Sigmoid colon (tissue), 6 donors: ENCODE measurements at regions not wholly inside any gene's neighbourhood (a gene's known extent, or its start where the extent isn't known, plus 50 kb on each side); places are given as distances from the start of the nearest gene placed in this dataset.
"Not testable (repeated sequence)": the region's sequence is repeated elsewhere in the genome, so short reads cannot be mapped to it uniquely, and the experiment has no call there.

ENCODE experiments used
- DNase-seq: peaks from one replicate; pipeline ENCODE4 v3.0.0-alpha.2; 2019
- H3K27ac ChIP-seq, 4 donors: fragments of 200-600 bp; sonication (generic); one replicate each; pipeline ENCODE4 v1.5.1; 2016 to 2019; ENCODE audit warnings: mild to moderate bottlenecking in 1 of 4
- H3K27me3 ChIP-seq, 3 donors: fragments of 200-600 bp; sonication (generic); one replicate each; pipeline ENCODE4 v1.5.1; 2019; ENCODE audit warnings: mild to moderate bottlenecking in 1 of 3
- H3K36me3 ChIP-seq, 4 donors: fragments of 200-600 bp; sonication (generic); one replicate each; pipeline ENCODE4 v1.5.1; 2016 to 2019
- H3K4me1 ChIP-seq, 4 donors: fragments of 200-600 bp; sonication (generic); one replicate each; pipeline ENCODE4 v1.5.1; 2017 to 2019
- H3K4me3 ChIP-seq, 4 donors: fragments of 200-600 bp; sonication (generic); one replicate each; pipeline ENCODE4 v1.5.1; 2017 to 2019; ENCODE audit warnings: mild to moderate bottlenecking in 2 of 4, moderate library complexity in 1 of 4
- H3K9me3 ChIP-seq, 4 donors: fragments of 200-600 bp in 3 of 4; sonication (generic) in 3 of 4; one replicate each; pipeline versions ENCODE4 v1.5.1 to v1.6.1; 2013 to 2019
- EP300 ChIP-seq, 4 donors: sonication (generic); formaldehyde crosslinking; IDR thresholded peaks; one replicate each; pipeline ENCODE4 v1.6.1; 2017; ENCODE audit warnings: antibody characterized with exemption in 4 of 4
- POLR2A ChIP-seq, 2 donors: fragments of 450-650 bp; IDR thresholded peaks; one replicate each; pipeline ENCODE4 v1.6.1; 2016; ENCODE audit warnings: antibody characterized with exemption in 2 of 2, mild to moderate bottlenecking in 2 of 2, moderate library complexity in 2 of 2
- POLR2AphosphoS5 ChIP-seq, 4 donors: sonication (generic); formaldehyde crosslinking; IDR thresholded peaks; one replicate each; pipeline ENCODE4 v1.6.1; 2017; ENCODE audit warnings: antibody characterized with exemption in 4 of 4
- WGBS, 2 donors: extraction: QIAGEN DNeasy Blood & Tissue Kit; methylation state at CpG; one replicate each; pipeline ENCODE4 v1.1.7; 2013; 5-methylcytosine and 5-hydroxymethylcytosine counted together
- intact Hi-C: fragments of 100-400 bp; cut with DNase I; formaldehyde crosslinking; loops from one replicate; pipeline ENCODE4 v1.15.1; 2023
- TF ChIP-seq, protein P1 (sequence below), 4 experiments: fragments of 450-650 bp in 3 of 4; fragments of 200-600 bp in 1 of 4; IDR thresholded peaks; one replicate each; pipeline ENCODE4 v1.5.1; 2016 to 2019; ENCODE audit warnings: antibody characterized with exemption in 4 of 4, mild to moderate bottlenecking in 3 of 4, moderate library complexity in 2 of 4
- donor health status: healthy with polysubstance abuse.
- donor health status: healthy.

DNA sequence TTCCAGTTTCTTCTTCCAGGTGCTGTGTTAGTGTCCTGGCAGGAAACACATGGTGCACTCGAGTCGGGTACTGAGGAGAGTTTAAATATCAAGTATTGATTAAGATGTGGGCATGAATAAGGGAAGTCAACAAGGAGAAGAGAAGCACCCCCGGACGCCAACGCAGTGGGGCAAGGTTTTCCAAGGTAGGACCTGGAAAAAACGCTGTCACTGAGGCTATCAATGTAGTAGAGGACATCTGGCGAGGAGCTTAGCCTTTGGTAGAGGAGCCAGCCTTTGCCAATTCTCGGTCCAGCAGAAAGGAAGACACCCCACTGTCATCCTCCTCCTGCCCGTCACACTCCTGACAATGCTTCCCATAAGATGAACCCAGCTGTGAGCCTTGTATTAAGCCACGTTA is 159.6 kb downstream of the TEX36 start:
- Histone ChIP-seq H3K36me3 (no peaks in the 10 kb centered on the region), H3K27me3 (no peaks in the 10 kb centered on the region), H3K27ac (no peak overlapping the region), H3K9me3 (peaks cover 0 to 2% (median 0%) of the 10 kb centered on the region in 4 donors), H3K4me1 (no peaks in the 10 kb centered on the region), H3K4me3 (no peak overlapping the region)
- no peak for DNase-seq
- TF ChIP-seq POLR2A (IDR thresholded peaks at IDR 0.05) (no peak), EP300 (IDR thresholded peaks at IDR 0.05) (no peak), POLR2AphosphoS5 (IDR thresholded peaks at IDR 0.05) (no peak)
- 81 to 93% methylated on average over 10 of the region's 10 CpGs for WGBS, 2 donors
- intact Hi-C loops, result no loop called here

DNA sequence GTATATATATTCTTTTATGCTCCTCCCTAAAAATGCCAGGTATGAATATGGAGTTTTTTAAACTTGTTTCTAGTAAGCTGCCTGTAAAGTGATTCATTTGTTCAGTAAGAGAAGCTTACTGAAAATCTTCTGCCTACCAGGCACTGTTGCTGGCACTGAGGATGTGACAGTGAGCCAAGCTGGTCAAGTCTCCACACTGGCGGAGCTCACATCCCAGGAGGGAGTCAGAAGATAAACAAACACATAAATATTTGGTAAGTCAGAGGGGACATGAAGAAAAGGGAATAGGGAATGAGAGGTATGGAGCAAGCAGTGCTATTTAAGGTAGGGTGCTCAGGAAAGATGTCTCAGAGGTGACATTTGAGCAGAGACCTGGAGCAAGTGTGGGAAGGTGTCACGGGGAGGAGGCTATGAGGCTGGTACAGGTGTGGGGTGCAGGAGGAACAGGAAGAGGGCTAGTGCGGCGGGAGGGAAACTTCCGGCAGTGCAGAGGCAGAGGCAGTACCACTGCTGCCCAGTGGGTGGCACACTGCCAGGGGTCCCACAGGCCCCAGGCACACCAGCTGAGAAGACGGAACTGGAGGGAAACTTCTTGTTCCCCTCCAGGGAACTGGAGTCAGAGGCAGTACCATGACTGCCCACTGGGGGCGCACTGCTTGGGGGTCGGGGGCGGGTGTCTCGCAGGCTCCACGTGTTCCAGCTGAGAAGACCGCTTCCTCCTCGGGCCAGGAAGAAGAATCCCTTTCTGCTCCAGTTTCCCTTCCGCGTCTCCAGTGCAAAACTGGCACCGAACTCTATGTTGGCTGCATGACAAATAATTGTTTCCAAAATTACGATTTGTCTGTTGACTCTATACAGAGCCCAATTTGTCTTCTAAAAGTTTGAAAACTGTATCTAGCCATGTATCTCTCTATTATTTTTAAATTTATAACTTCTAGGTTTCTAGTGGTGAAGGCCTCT is 161.0 kb downstream of the TEX36 start:
- intact Hi-C loops, result no loop called here
- Histone ChIP-seq H3K27me3 (no peaks in the 10 kb centered on the region), H3K4me1 (no peaks in the 10 kb centered on the region), H3K4me3 (no peak overlapping the region), H3K27ac (no peak overlapping the region), H3K36me3 (no peaks in the 10 kb centered on the region), H3K9me3 (peaks cover 0 to 2% (median 0%) of the 10 kb centered on the region in 4 donors)
- no peak for DNase-seq
- TF ChIP-seq EP300 (IDR thresholded peaks at IDR 0.05) (no peak), POLR2A (IDR thresholded peaks at IDR 0.05) (no peak)
- TF ChIP-seq, protein P1, sequence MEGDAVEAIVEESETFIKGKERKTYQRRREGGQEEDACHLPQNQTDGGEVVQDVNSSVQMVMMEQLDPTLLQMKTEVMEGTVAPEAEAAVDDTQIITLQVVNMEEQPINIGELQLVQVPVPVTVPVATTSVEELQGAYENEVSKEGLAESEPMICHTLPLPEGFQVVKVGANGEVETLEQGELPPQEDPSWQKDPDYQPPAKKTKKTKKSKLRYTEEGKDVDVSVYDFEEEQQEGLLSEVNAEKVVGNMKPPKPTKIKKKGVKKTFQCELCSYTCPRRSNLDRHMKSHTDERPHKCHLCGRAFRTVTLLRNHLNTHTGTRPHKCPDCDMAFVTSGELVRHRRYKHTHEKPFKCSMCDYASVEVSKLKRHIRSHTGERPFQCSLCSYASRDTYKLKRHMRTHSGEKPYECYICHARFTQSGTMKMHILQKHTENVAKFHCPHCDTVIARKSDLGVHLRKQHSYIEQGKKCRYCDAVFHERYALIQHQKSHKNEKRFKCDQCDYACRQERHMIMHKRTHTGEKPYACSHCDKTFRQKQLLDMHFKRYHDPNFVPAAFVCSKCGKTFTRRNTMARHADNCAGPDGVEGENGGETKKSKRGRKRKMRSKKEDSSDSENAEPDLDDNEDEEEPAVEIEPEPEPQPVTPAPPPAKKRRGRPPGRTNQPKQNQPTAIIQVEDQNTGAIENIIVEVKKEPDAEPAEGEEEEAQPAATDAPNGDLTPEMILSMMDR (IDR thresholded peaks at IDR 0.05), result peak in 1 of 4 experiments; percentile 35
- WGBS, 2 donors, result 61 to 65% methylated on average over 17 of the region's 17 CpGs

GRCh38 chr10:125520968-125521367 is 162.0 kb downstream of the TEX36 start:
- Histone ChIP-seq H3K4me1 (no peaks in the 10 kb centered on the region), H3K36me3 (no peaks in the 10 kb centered on the region), H3K27ac (no peak overlapping the region), H3K27me3 (no peaks in the 10 kb centered on the region), H3K9me3 (peaks cover 0 to 2% (median 0%) of the 10 kb centered on the region in 4 donors), H3K4me3 (no peak overlapping the region)
- intact Hi-C loops, result no loop called here
- WGBS, 2 donors, result 95 to 96% methylated on average over 3 of the region's 3 CpGs
- DNase-seq, result no peak
- no peak for TF ChIP-seq POLR2AphosphoS5 (IDR thresholded peaks at IDR 0.05)
- TF ChIP-seq POLR2A (IDR thresholded peaks at IDR 0.05), result no peak
- TF ChIP-seq, protein P1 (IDR thresholded peaks at IDR 0.05), result no peak
- no peak for TF ChIP-seq EP300 (IDR thresholded peaks at IDR 0.05)

DNA sequence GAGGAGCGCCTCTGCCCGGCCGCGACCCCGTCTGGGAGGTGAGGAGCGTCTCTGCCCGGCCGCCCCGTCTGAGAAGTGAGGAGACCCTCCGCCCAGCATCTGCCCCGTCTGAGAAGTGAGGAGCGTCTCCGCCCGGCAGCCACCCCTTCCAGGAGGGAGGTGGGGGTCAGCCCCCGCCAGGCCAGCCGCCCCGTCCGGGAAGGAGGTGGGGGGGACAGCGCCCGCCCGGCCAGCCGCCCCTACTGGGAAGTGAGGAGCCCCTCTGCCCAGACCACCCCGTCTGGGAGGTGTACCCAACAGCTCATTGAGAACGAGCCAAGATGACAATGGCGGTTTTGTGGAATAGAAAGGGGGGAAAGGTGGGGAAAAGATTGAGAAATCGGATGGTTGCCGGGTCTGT is 164.6 kb downstream of the TEX36 start:
- H3K27me3 ChIP-seq, DNase-seq, H3K4me1 ChIP-seq, intact Hi-C loops, H3K4me3 ChIP-seq, H3K36me3 ChIP-seq, H3K9me3 ChIP-seq, H3K27ac ChIP-seq: not testable (repeated sequence)
- 86 to 97% methylated on average over 21 to 22 of the region's 27 CpGs for WGBS, 2 donors

DNA sequence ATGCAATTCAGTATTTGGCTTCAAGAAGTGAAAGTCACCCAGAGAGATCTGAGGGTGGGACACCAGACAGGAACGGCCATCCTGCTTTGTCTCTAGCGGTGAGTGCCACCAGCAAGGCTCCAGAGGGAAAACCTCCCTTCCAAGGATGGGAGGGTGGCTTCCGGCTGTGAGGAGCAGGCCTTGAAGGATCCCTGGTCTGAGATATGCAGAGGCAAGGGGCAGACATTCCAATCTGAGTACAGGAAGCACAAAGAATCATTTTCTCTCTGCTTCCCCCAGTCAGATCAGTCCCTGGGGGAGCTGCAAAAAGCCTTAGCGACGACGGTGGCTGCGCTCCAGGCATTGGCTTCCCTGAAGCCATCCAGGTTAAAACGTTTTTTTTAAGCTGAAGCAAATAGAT is 167.4 kb downstream of the TEX36 start:
- H3K9me3 ChIP-seq, result peaks cover 0 to 2% (median 0%) of the 10 kb centered on the region in 4 donors
- 81 to 88% methylated on average over 8 of the region's 8 CpGs for WGBS, 2 donors
- intact Hi-C loops, result no loop called here
- no peaks in the 10 kb centered on the region for H3K36me3 ChIP-seq
- H3K4me1 ChIP-seq, result no peaks in the 10 kb centered on the region
- no peak overlapping the region for H3K4me3 ChIP-seq
- no peak for DNase-seq
- no peak for TF ChIP-seq POLR2AphosphoS5 (IDR thresholded peaks at IDR 0.05)
- TF ChIP-seq EP300 (IDR thresholded peaks at IDR 0.05), result no peak
- TF ChIP-seq POLR2A (IDR thresholded peaks at IDR 0.05), result no peak
- TF ChIP-seq, protein P1 (IDR thresholded peaks at IDR 0.05), result no peak
- H3K27ac ChIP-seq, result no peak overlapping the region
- no peaks in the 10 kb centered on the region for H3K27me3 ChIP-seq
